Ovary (tissue), 3 donors: ENCODE measurements at regions not wholly inside any gene's neighbourhood (a gene's known extent, or its start where the extent isn't known, plus 50 kb on each side); places are given as distances from the start of the nearest gene placed in this dataset.

ENCODE experiments used
- POLR2A ChIP-seq: fragments of 450-650 bp; IDR thresholded peaks from one replicate; pipeline ENCODE4 v1.6.1; 2017; ENCODE audit warnings: antibody characterized with exemption, mild to moderate bottlenecking, moderate library complexity
- TF ChIP-seq, protein P1 (sequence below), 3 donors: fragments of 450-650 bp in 2 of 3; fragments of 200-600 bp in 1 of 3; IDR thresholded peaks; one replicate each; pipeline versions ENCODE4 v1.5.1 to v1.8.0; 2016 to 2022; ENCODE audit warnings: antibody characterized with exemption in 3 of 3, mild to moderate bottlenecking in 1 of 3
- donor health status: DM: no; HTN: no; CAD: no.

DNA sequence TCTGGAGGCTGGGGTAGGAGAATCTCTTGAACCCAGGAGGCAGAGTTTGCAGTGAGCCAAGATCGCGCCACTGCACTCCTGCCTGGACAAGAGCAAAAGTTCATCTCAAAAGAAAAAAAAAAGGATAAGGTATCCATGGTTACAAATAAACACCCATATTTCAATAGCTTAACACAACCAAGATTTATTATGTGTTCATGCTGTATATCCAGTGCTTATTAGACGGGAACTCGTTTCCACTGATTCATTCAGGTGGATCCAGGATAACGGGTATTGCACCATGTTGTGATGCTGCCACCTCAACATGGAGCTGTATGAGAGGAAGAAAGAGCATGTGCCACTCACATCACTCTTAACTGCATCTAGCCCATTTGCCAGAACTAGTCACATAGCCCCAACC lies 69.1 kb upstream of the HIVEP1 start:
- TF ChIP-seq, protein P1, sequence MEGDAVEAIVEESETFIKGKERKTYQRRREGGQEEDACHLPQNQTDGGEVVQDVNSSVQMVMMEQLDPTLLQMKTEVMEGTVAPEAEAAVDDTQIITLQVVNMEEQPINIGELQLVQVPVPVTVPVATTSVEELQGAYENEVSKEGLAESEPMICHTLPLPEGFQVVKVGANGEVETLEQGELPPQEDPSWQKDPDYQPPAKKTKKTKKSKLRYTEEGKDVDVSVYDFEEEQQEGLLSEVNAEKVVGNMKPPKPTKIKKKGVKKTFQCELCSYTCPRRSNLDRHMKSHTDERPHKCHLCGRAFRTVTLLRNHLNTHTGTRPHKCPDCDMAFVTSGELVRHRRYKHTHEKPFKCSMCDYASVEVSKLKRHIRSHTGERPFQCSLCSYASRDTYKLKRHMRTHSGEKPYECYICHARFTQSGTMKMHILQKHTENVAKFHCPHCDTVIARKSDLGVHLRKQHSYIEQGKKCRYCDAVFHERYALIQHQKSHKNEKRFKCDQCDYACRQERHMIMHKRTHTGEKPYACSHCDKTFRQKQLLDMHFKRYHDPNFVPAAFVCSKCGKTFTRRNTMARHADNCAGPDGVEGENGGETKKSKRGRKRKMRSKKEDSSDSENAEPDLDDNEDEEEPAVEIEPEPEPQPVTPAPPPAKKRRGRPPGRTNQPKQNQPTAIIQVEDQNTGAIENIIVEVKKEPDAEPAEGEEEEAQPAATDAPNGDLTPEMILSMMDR (IDR thresholded peaks at IDR 0.05), result no peak
- TF ChIP-seq POLR2A, result no peak
